SK-N-SH treated with all-trans-retinoic acid at 6 μM for 48 hours (cell line): ENCODE measurements at regions not wholly inside any gene's neighbourhood (a gene's known extent, or its start where the extent isn't known, plus 50 kb on each side); places are given as distances from the start of the nearest gene placed in this dataset.

Experiments used
- ATAC-seq: fragments of 200-7000 bp; cut with Tn5 transposase; 3 replicates; pipeline ENCODE4 v1.9.1; 2020; ENCODE audit warnings: mild to moderate bottlenecking, moderate library complexity
- ARNTL ChIP-seq: fragments of 450-650 bp; formaldehyde crosslinking; IDR thresholded peaks from 2 replicates; pipeline ENCODE4 v1.5.0; 2020; ENCODE audit warnings: low read depth, mild to moderate bottlenecking, moderate library complexity, borderline replicate concordance
- BACH2 ChIP-seq: fragments of 250-450 bp; sonication (Bioruptor Pico); IDR thresholded peaks from 2 replicates; pipeline ENCODE4 v1.9.0; 2021; ENCODE audit warnings: mild to moderate bottlenecking, borderline replicate concordance
- CSDC2 ChIP-seq: fragments of 250-450 bp; sonication (Bioruptor Pico); IDR thresholded peaks from 2 replicates; pipeline ENCODE4 v1.5.0; 2020; ENCODE audit warnings: mild to moderate bottlenecking, moderate library complexity
- GLIS3 ChIP-seq: fragments of 250-450 bp; sonication (Bioruptor Pico); IDR thresholded peaks from 2 replicates; pipeline ENCODE4 v1.5.0; 2020; ENCODE audit warnings: mild to moderate bottlenecking, moderate library complexity
- ISL1 ChIP-seq: fragments of 250-450 bp; sonication (Bioruptor Pico); IDR thresholded peaks from 2 replicates; pipeline ENCODE4 v2.1.2; 2022; ENCODE audit warnings: mild to moderate bottlenecking, moderate library complexity
- PATZ1 ChIP-seq: fragments of 250-450 bp; sonication (Bioruptor Pico); IDR thresholded peaks from 2 replicates; pipeline ENCODE4 v1.8.0; 2020; ENCODE audit warnings: mild to moderate bottlenecking, moderate library complexity, borderline replicate concordance
- POU6F1 ChIP-seq: fragments of 250-450 bp; sonication (Bioruptor Pico); IDR thresholded peaks from 2 replicates; pipeline ENCODE4 v1.8.0; 2021; ENCODE audit warnings: low read depth, mild to moderate bottlenecking, moderate library complexity, borderline replicate concordance
- PPARA ChIP-seq: fragments of 250-450 bp; sonication (Bioruptor Pico); IDR thresholded peaks from 2 replicates; pipeline ENCODE4 v1.5.0; 2020; ENCODE audit warnings: mild to moderate bottlenecking, borderline replicate concordance
- RARB ChIP-seq: fragments of 250-450 bp; sonication (Bioruptor Pico); IDR thresholded peaks from 2 replicates; pipeline ENCODE4 v1.8.0; 2021; ENCODE audit warnings: mild to moderate bottlenecking, moderate library complexity
- SNAI2 ChIP-seq: fragments of 250-450 bp; sonication (Bioruptor Pico); IDR thresholded peaks from 2 replicates; pipeline ENCODE4 v1.5.0; 2020; ENCODE audit warnings: mild to moderate bottlenecking, moderate library complexity
- TCF4 ChIP-seq: fragments of 250-450 bp; sonication (Bioruptor Pico); IDR thresholded peaks from 2 replicates; pipeline ENCODE4 v1.8.0; 2021; ENCODE audit warnings: mild to moderate bottlenecking, moderate library complexity, borderline replicate concordance
- TOX ChIP-seq: fragments of 250-450 bp; sonication (Bioruptor Pico); IDR thresholded peaks from 2 replicates; pipeline ENCODE4 v1.8.0; 2021; ENCODE audit warnings: mild to moderate bottlenecking, moderate library complexity, borderline replicate concordance
- ZC3H10 ChIP-seq: fragments of 250-450 bp; sonication (Bioruptor Pico); IDR thresholded peaks from 2 replicates; pipeline ENCODE4 v1.5.1; 2021; ENCODE audit warnings: mild to moderate bottlenecking, moderate library complexity
- ZFP3 ChIP-seq: fragments of 250-450 bp; sonication (Bioruptor Pico); IDR thresholded peaks from 2 replicates; pipeline ENCODE4 v1.5.0; 2020; ENCODE audit warnings: mild to moderate bottlenecking, moderate library complexity
- ZFP30 ChIP-seq: fragments of 450-650 bp; formaldehyde crosslinking; IDR thresholded peaks from 2 replicates; pipeline ENCODE4 v1.5.0; 2022; ENCODE audit warnings: mild to moderate bottlenecking, moderate library complexity
- ZNF565 ChIP-seq: fragments of 450-650 bp; formaldehyde crosslinking; conservative IDR thresholded peaks from 2 replicates; pipeline ENCODE4 v1.5.0; 2020; ENCODE audit warnings: low read depth, mild to moderate bottlenecking, moderate library complexity
- ZNF70 ChIP-seq: fragments of 450-650 bp; formaldehyde crosslinking; IDR thresholded peaks from 2 replicates; pipeline ENCODE4 v1.5.0; 2020; ENCODE audit warnings: mild to moderate bottlenecking, moderate library complexity
- TF ChIP-seq, protein P1 (sequence below): fragments of 250-450 bp; sonication (Bioruptor Pico); IDR thresholded peaks from 2 replicates; pipeline ENCODE4 v1.5.1; 2021; ENCODE audit warnings: mild to moderate bottlenecking, moderate library complexity
- TF ChIP-seq, protein P2 (sequence below): fragments of 250-450 bp; sonication (Bioruptor Pico); IDR thresholded peaks from 2 replicates; pipeline ENCODE4 v1.5.1; 2020; ENCODE audit warnings: low read depth, mild to moderate bottlenecking, moderate library complexity
- TF ChIP-seq, protein P3 (sequence below): fragments of 250-450 bp; sonication (Bioruptor Pico); IDR thresholded peaks from 2 replicates; pipeline ENCODE4 v1.5.0; 2020; ENCODE audit warnings: mild to moderate bottlenecking, moderate library complexity

DNA sequence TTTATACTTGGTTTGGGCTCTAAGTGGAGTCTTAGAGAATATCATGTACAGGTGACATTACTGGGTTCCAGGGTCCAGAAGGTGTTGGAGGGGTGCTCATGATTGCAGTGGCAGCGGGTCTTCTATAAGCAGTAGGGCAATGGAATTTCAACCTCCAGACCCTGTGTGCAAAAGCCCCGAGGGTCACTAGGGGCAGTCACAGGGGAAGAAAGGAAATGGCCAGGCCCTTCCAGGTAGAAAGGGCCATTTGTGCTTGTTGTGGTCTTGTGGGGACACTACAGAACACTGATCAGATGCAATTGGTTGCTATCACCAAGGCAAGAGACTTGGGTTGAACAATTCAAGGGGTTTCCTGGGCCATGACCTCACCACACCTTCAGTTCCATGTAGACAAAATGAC is 283.4 kb downstream of the GADD45G start (continued):
- TF ChIP-seq, protein P1, sequence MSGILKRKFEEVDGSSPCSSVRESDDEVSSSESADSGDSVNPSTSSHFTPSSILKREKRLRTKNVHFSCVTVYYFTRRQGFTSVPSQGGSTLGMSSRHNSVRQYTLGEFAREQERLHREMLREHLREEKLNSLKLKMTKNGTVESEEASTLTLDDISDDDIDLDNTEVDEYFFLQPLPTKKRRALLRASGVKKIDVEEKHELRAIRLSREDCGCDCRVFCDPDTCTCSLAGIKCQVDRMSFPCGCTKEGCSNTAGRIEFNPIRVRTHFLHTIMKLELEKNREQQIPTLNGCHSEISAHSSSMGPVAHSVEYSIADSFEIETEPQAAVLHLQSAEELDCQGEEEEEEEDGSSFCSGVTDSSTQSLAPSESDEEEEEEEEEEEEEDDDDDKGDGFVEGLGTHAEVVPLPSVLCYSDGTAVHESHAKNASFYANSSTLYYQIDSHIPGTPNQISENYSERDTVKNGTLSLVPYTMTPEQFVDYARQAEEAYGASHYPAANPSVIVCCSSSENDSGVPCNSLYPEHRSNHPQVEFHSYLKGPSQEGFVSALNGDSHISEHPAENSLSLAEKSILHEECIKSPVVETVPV: no peak
- no peak for TF ChIP-seq POU6F1

- ATAC-seq: no peak
- TF ChIP-seq CSDC2 (CRISPR knock-in tag) (no peak), PPARA (CRISPR knock-in tag) (no peak), TCF4 (CRISPR knock-in tag) (no peak), ZFP3 (CRISPR knock-in tag) (no peak), BACH2 (CRISPR knock-in tag) (no peak), ZNF70 (no peak), RARB (no peak), ZNF565 (no peak)
Measured at GRCh38 chr9:89888677-89889076, 283.9 kb downstream of the GADD45G start.

GRCh38 chr9:89889865-89890264 is 285.1 kb downstream of the GADD45G start:
- TF ChIP-seq ZC3H10: no peak
- TF ChIP-seq ZFP30: no peak
- no peak for TF ChIP-seq ZNF565
- no peak for TF ChIP-seq TOX
- TF ChIP-seq, protein P2, sequence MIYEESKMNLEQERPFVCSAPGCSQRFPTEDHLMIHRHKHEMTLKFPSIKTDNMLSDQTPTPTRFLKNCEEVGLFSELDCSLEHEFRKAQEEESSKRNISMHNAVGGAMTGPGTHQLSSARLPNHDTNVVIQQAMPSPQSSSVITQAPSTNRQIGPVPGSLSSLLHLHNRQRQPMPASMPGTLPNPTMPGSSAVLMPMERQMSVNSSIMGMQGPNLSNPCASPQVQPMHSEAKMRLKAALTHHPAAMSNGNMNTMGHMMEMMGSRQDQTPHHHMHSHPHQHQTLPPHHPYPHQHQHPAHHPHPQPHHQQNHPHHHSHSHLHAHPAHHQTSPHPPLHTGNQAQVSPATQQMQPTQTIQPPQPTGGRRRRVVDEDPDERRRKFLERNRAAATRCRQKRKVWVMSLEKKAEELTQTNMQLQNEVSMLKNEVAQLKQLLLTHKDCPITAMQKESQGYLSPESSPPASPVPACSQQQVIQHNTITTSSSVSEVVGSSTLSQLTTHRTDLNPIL (CRISPR knock-in tag): no peak
- ATAC-seq: no peak

DNA sequence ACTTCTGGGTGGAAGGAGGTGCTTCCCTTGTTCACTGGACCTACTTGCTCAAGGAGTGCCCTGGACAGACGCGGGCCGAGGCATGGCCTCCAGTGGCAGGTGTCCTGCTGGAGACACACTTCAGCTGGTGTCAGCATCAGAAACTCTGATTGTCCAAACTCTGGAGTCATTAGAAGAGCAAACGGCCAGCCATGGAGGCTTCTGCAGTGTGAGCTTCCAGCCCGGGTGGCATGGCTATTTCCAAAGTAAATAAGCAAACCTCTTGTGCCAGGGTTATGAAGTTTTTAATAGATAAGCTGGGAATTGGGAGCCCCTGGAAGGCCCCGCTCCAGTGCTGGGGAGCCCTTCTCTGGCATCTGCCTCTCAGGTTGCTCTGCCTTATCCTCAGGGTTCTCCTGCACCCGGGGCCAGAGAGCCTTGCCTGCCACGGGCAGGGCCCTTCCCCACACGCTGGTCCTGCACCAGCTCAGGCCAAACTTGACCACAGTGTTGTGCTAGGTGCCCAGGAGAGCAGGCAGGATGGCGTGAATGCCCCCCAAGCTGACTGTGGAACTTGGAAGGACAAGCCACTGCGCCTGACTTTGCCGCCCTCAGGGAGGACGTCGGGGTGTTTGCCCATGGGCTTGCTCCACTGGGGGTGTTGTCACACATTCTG is 285.6 kb downstream of the GADD45G start:
- ATAC-seq: no peak
- TF ChIP-seq GLIS3 (CRISPR knock-in tag) (no peak), RARB (no peak), PPARA (CRISPR knock-in tag) (no peak), SNAI2 (CRISPR knock-in tag) (no peak), ISL1 (CRISPR knock-in tag) (no peak), CSDC2 (CRISPR knock-in tag) (no peak)
- TF ChIP-seq, protein P1: no peak
- TF ChIP-seq, all 23 proteins: peak for 0

DNA sequence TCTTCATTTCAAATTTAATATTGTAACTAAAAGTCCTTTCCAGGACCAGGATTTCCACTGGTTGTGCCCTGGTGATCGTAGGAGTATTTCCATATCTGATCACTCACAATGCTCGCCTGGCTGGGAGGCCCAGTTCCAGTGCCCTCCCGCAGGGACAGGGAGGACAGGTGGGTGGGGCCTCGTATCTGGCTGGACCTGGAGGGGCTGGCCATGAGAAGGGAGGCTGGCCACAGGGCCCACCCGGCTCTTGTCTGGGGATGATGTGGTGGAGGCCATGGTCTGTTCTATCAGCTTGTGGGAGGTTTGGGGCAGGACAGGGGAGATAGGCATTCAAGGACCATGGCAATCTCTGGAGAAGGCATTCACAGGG is 286.4 kb downstream of the GADD45G start:
- TF ChIP-seq ARNTL (CRISPR knock-in tag) (no peak), PPARA (CRISPR knock-in tag) (no peak), GLIS3 (CRISPR knock-in tag) (no peak), RARB (no peak), ISL1 (CRISPR knock-in tag) (no peak), ZNF70 (no peak)
- ATAC-seq: no peak

DNA sequence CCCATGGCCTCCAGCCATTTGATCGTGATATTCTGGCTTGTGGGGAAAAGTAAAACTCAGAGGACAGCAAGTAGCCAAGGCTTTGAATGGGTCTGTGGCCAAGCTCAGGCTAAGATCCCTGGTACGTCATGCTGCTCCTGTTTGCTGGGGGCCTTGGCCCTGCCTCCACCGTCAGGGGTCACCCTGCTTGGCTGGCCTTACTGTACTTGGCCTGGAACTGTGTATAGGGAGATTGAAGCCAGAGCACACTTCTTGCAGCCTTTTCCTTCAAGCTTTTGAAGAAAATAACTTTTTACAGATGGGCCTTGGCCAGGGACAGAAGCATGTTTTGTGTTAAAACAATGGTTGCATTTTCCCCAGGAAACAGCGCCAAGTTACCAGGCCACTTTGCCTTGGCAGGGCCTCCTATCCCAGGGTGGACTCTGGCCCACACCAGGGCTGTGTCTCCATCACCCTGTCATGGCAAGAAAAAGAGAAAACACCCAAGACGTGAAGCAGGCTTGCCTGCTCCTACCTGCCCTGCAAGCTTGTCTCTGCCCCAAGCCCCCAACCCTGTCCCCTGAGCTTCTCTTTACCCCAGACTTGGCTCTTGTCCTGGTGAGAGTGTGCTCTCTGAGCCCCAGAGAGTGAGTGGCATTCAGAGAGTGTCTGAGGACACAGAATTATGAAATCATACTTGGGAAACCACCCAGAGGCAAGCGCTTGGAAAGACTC is 286.9 kb downstream of the GADD45G start:
- no peak for ATAC-seq
- TF ChIP-seq PATZ1 (CRISPR knock-in tag) (no peak), POU6F1 (no peak), RARB (no peak), CSDC2 (CRISPR knock-in tag) (no peak), ARNTL (CRISPR knock-in tag) (no peak)
- TF ChIP-seq, protein P3, sequence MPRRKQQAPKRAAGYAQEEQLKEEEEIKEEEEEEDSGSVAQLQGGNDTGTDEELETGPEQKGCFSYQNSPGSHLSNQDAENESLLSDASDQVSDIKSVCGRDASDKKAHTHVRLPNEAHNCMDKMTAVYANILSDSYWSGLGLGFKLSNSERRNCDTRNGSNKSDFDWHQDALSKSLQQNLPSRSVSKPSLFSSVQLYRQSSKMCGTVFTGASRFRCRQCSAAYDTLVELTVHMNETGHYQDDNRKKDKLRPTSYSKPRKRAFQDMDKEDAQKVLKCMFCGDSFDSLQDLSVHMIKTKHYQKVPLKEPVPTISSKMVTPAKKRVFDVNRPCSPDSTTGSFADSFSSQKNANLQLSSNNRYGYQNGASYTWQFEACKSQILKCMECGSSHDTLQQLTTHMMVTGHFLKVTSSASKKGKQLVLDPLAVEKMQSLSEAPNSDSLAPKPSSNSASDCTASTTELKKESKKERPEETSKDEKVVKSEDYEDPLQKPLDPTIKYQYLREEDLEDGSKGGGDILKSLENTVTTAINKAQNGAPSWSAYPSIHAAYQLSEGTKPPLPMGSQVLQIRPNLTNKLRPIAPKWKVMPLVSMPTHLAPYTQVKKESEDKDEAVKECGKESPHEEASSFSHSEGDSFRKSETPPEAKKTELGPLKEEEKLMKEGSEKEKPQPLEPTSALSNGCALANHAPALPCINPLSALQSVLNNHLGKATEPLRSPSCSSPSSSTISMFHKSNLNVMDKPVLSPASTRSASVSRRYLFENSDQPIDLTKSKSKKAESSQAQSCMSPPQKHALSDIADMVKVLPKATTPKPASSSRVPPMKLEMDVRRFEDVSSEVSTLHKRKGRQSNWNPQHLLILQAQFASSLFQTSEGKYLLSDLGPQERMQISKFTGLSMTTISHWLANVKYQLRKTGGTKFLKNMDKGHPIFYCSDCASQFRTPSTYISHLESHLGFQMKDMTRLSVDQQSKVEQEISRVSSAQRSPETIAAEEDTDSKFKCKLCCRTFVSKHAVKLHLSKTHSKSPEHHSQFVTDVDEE: no peak
